GM23338 (cell line): ENCODE measurements at regions not wholly inside any gene's neighbourhood (a gene's known extent, or its start where the extent isn't known, plus 50 kb on each side); places are given as distances from the start of the nearest gene placed in this dataset.

Experiments
- ATAC-seq: fragments of 200-7000 bp; cut with Tn5 transposase; 3 replicates; pipeline ENCODE4 v1.9.1; 2020
- DNase-seq: peaks from one replicate; pipeline ENCODE4 v3.0.0-alpha.2; 2015; ENCODE audit warnings: low spot score
- H2AFZ ChIP-seq: fragments of 200-600 bp; sonication (generic); 2 replicates; pipeline ENCODE4 v1.8.0; 2016; ENCODE audit warnings: antibody characterized with exemption, mild to moderate bottlenecking, moderate library complexity
- H3F3A ChIP-seq: fragments of 200-600 bp; sonication (generic); replicated peaks from 2 replicates; pipeline ENCODE4 v1.8.0; 2017; ENCODE audit warnings: antibody characterized with exemption, mixed run types, low read depth
- H3K27ac ChIP-seq: fragments of 200-600 bp; sonication (generic); 2 replicates; pipeline ENCODE4 v1.6.1; 2016; ENCODE audit warnings: low read depth
- H3K27me3 ChIP-seq: fragments of 200-600 bp; sonication (generic); 2 replicates; pipeline ENCODE4 v1.8.0; 2016; ENCODE audit warnings: mild to moderate bottlenecking, mixed run types, moderate library complexity; ENCODE audit not compliant: insufficient read depth
- H3K36me3 ChIP-seq: fragments of 200-600 bp; sonication (generic); 2 replicates; pipeline ENCODE4 v1.8.0; 2016; ENCODE audit warnings: mild to moderate bottlenecking; ENCODE audit not compliant: insufficient read depth
- H3K4me1 ChIP-seq: fragments of 200-600 bp; sonication (generic); 2 replicates; pipeline ENCODE4 v1.8.0; 2016; ENCODE audit warnings: mild to moderate bottlenecking, moderate library complexity; ENCODE audit not compliant: insufficient read depth
- H3K4me2 ChIP-seq: fragments of 200-600 bp; sonication (generic); 2 replicates; pipeline ENCODE4 v1.7.1; 2017; ENCODE audit warnings: mixed run types
- H3K4me3 ChIP-seq: fragments of 200-600 bp; sonication (generic); 2 replicates; pipeline ENCODE4 v1.6.1; 2016; ENCODE audit warnings: mixed run types
- H3K79me2 ChIP-seq: fragments of 200-600 bp; sonication (generic); replicated peaks from 2 replicates; pipeline ENCODE4 v1.8.0; 2017; ENCODE audit warnings: mild to moderate bottlenecking; ENCODE audit not compliant: insufficient read depth
- H3K9me2 ChIP-seq: fragments of 200-600 bp; sonication (generic); 2 replicates; pipeline ENCODE4 v1.8.0; 2017; ENCODE audit not compliant: insufficient read depth
- H4K20me1 ChIP-seq: fragments of 200-600 bp; sonication (generic); replicated peaks from 2 replicates; pipeline ENCODE4 v1.8.0; 2017; ENCODE audit warnings: mild to moderate bottlenecking; ENCODE audit not compliant: insufficient read depth
- H3K27ac Mint-ChIP-seq: 2 replicates; pipeline ENCODE4 v1.8.0; 2020; ENCODE audit warnings: inconsistent platforms, mild to moderate bottlenecking, moderate library complexity, mixed read lengths
- H3K27me3 Mint-ChIP-seq: 3 replicates; pipeline ENCODE4 v1.8.0; 2022; ENCODE audit warnings: low read depth, mild to moderate bottlenecking, moderate library complexity, mixed read lengths, inconsistent platforms; ENCODE audit not compliant: insufficient read depth, poor library complexity
- H3K36me3 Mint-ChIP-seq: 3 replicates; pipeline ENCODE4 v1.8.0; 2021; ENCODE audit warnings: low read depth, mild to moderate bottlenecking, inconsistent platforms, moderate library complexity, mixed read lengths
- H3K4me1 Mint-ChIP-seq: 3 replicates; pipeline ENCODE4 v1.8.0; 2020; ENCODE audit warnings: mild to moderate bottlenecking, inconsistent platforms, mixed read lengths
- H3K4me3 Mint-ChIP-seq: 3 replicates; pipeline ENCODE4 v1.8.0; 2021; ENCODE audit warnings: moderate library complexity, mild to moderate bottlenecking, inconsistent platforms, mixed read lengths
- H3K9me3 Mint-ChIP-seq: 3 replicates; pipeline ENCODE4 v1.8.0; 2020; ENCODE audit warnings: moderate library complexity, mild to moderate bottlenecking, inconsistent platforms, mixed read lengths
- CREB1 ChIP-seq: fragments of 250-450 bp; sonication (Bioruptor Pico); IDR thresholded peaks from 2 replicates; pipeline ENCODE4 v1.5.0; 2020; ENCODE audit warnings: low read depth, mild to moderate bottlenecking, moderate library complexity
- EZH2 ChIP-seq: fragments of 200-600 bp; sonication (generic); IDR thresholded peaks from one replicate; pipeline ENCODE4 v1.8.0; 2017; ENCODE audit warnings: antibody characterized with exemption, mild to moderate bottlenecking, low read depth; ENCODE audit not compliant: unreplicated experiment
- EZH2phosphoT487 ChIP-seq: fragments of 200-600 bp; sonication (generic); IDR thresholded peaks from one replicate; pipeline ENCODE4 v1.8.1; 2018; ENCODE audit warnings: antibody characterized with exemption; ENCODE audit not compliant: unreplicated experiment
- JUNB ChIP-seq: IDR thresholded peaks from one replicate; pipeline ENCODE4 v1.6.1; 2016; ENCODE audit warnings: antibody characterized with exemption; ENCODE audit not compliant: unreplicated experiment
- POLR2AphosphoS5 ChIP-seq: IDR thresholded peaks from 2 replicates; pipeline ENCODE4 v1.6.1; 2016; ENCODE audit warnings: antibody characterized with exemption, low read depth
- STAT1 ChIP-seq: IDR thresholded peaks from one replicate; pipeline ENCODE4 v1.6.1; 2016; ENCODE audit warnings: antibody characterized with exemption; ENCODE audit not compliant: unreplicated experiment
- ZNF462 ChIP-seq: fragments of 250-450 bp; sonication (Bioruptor Pico); IDR thresholded peaks from 2 replicates; pipeline ENCODE4 v1.5.0; 2020; ENCODE audit warnings: mild to moderate bottlenecking, moderate library complexity

GRCh38 chr13:108495646-108496361, 133.6 kb upstream of the MYO16 start:
- Histone ChIP-seq H3K79me2 (no peaks in the 10 kb centered on the region), H3K9me2 (no peaks in the 10 kb centered on the region), H2AFZ (peak overlapping the region; percentile 93), H3K36me3 (no peaks in the 10 kb centered on the region), H3K4me1 (no peaks in the 10 kb centered on the region), H4K20me1 (0 out of 2 replicates have a peak, but pooled peaks cover 4% of the 10 kb centered on the region), H3K27me3 (peaks cover 60% of the 10 kb centered on the region), H3F3A (no peaks in the 10 kb centered on the region), H3K27ac (no peak overlapping the region), H3K4me2 (peak overlapping the region; percentile 97), H3K4me3 (peak overlapping the region; percentile 85)
- ATAC-seq (peak; percentile 65), DNase-seq (peak; percentile 64)
- peak overlapping the region; percentile 83 for H3K4me3 Mint-ChIP-seq
- 0 out of 3 replicates have a peak, but pooled peaks cover 3% of the 10 kb centered on the region for H3K9me3 Mint-ChIP-seq
- H3K27ac Mint-ChIP-seq, result no peak overlapping the region
- peaks cover 9% of the 10 kb centered on the region for H3K4me1 Mint-ChIP-seq
- TF ChIP-seq STAT1 (no peak), EZH2phosphoT487 (peak; percentile 48), CREB1 (CRISPR knock-in tag) (no peak), ZNF462 (CRISPR knock-in tag) (0 out of 2 replicates have a peak, but pooled peaks have one; percentile 16), EZH2 (peak; percentile 21), JUNB (no peak), POLR2AphosphoS5 (no peak)
- peaks cover 32% of the 10 kb centered on the region for H3K27me3 Mint-ChIP-seq
- H3K36me3 Mint-ChIP-seq, result no peaks in the 10 kb centered on the region; the same call in 2 of the 3 replicates
